ENCODE measurements at regions not wholly inside any gene's neighbourhood (a gene's known extent, or its start where the extent isn't known, plus 50 kb on each side); places are given as distances from the start of the nearest gene placed in this dataset.

GRCh38 chr7:83271212-83272099 lies 108.8 kb upstream of the PCLO start:
- no peaks in the 10 kb centered on the region for H4K20me1 ChIP-seq (ENCODE audit: low read length)
- no peaks in the 10 kb centered on the region for H3K36me3 ChIP-seq (ENCODE audit: low read depth, low read length)
- H3K27ac ChIP-seq (ENCODE audit: low read length), result no peak overlapping the region
- H3K9me2 ChIP-seq (replicated peaks; ENCODE audit: low read length), result no peaks in the 10 kb centered on the region
- ChIA-PET POLR2A (ENCODE audit: unreplicated experiment) (no interaction called here), CTCF (no interaction called here)
- TF ChIP-seq EZH2 (IDR thresholded peaks at IDR 0.05; ENCODE audit: low read length, unreplicated experiment) (no peak), EZH2phosphoT487 (IDR thresholded peaks at IDR 0.05; ENCODE audit: borderline replicate concordance, low read length) (no peak)
- TF ChIP-seq, protein P1, sequence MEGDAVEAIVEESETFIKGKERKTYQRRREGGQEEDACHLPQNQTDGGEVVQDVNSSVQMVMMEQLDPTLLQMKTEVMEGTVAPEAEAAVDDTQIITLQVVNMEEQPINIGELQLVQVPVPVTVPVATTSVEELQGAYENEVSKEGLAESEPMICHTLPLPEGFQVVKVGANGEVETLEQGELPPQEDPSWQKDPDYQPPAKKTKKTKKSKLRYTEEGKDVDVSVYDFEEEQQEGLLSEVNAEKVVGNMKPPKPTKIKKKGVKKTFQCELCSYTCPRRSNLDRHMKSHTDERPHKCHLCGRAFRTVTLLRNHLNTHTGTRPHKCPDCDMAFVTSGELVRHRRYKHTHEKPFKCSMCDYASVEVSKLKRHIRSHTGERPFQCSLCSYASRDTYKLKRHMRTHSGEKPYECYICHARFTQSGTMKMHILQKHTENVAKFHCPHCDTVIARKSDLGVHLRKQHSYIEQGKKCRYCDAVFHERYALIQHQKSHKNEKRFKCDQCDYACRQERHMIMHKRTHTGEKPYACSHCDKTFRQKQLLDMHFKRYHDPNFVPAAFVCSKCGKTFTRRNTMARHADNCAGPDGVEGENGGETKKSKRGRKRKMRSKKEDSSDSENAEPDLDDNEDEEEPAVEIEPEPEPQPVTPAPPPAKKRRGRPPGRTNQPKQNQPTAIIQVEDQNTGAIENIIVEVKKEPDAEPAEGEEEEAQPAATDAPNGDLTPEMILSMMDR (conservative IDR thresholded peaks at IDR 0.05; ENCODE audit: low read depth, low read length), result peak; percentile 71
- 0 out of 2 replicates have a peak, but pooled peaks cover 3% of the 10 kb centered on the region for H3K27me3 ChIP-seq (ENCODE audit: low read length)
- H3K4me2 ChIP-seq (ENCODE audit: low read length), result no peak overlapping the region
- H2AFZ ChIP-seq (ENCODE audit: low read length), result no peak overlapping the region
- no peaks in the 10 kb centered on the region for H3F3A ChIP-seq (ENCODE audit: low read length, unreplicated experiment)
- intact Hi-C loops (cut with micrococcal nuclease), result loop anchor here (1.0 to 5.0 kb wide), 6 partner anchors 96 to 531 kb away; partner anchors contain the start of gene PCLO
- DNase-seq (peak; percentile 52), ATAC-seq (peak; percentile 70)
- H3K4me1 ChIP-seq (ENCODE audit: insufficient read depth, low read length), result no peaks in the 10 kb centered on the region
- H3K4me3 ChIP-seq (ENCODE audit: low read length), result no peak overlapping the region
- no peak overlapping the region for H3K9ac ChIP-seq (ENCODE audit: low read length)
- no TSS peak for BruUV-seq (replicated peaks)
- H3K79me2 ChIP-seq (ENCODE audit: low read length), result no peaks in the 10 kb centered on the region
- no peaks in the 10 kb centered on the region for H3K9me3 ChIP-seq (ENCODE audit: low read length)

DNA sequence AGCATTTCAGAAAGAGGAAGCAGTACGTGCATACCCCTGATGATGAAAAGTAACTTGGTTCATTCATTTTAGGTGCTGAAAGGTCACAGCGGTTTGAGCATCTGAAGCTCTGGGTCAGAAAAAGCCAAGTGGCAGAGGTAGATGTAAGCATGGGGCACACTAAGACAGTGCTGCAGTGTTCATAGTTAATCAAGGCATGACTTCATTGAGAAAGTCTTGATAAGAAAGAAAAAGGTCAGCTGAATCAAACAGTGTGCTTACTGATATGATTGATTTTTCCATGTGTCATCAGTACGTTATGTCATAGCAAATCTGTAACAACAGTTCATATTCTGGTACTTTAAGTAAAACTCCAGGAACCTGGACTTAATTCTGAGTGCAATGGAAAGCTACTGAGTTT lies 107.7 kb upstream of the PCLO start:
- Histone ChIP-seq H3K79me2 (ENCODE audit: low read length) (no peaks in the 10 kb centered on the region), H3K9ac (ENCODE audit: low read length) (no peak overlapping the region), H3K4me1 (ENCODE audit: insufficient read depth, low read length) (no peaks in the 10 kb centered on the region), H3K36me3 (ENCODE audit: low read depth, low read length) (no peaks in the 10 kb centered on the region), H3K4me2 (ENCODE audit: low read length) (no peak overlapping the region), H3K9me3 (ENCODE audit: low read length) (no peaks in the 10 kb centered on the region), H3K9me2 (replicated peaks; ENCODE audit: low read length) (no peaks in the 10 kb centered on the region), H3K4me3 (ENCODE audit: low read length) (no peak overlapping the region), H4K20me1 (ENCODE audit: low read length) (no peaks in the 10 kb centered on the region), H2AFZ (ENCODE audit: low read length) (no peak overlapping the region), H3K27ac (ENCODE audit: low read length) (no peak overlapping the region), H3F3A (ENCODE audit: low read length, unreplicated experiment) (no peaks in the 10 kb centered on the region), H3K27me3 (ENCODE audit: low read length) (0 out of 2 replicates have a peak, but pooled peaks cover 3% of the 10 kb centered on the region)
- TF ChIP-seq EZH2phosphoT487 (IDR thresholded peaks at IDR 0.05; ENCODE audit: borderline replicate concordance, low read length) (no peak), EZH2 (IDR thresholded peaks at IDR 0.05; ENCODE audit: low read length, unreplicated experiment) (no peak)
- TF ChIP-seq, protein P1 (conservative IDR thresholded peaks at IDR 0.05; ENCODE audit: low read depth, low read length), result no peak
- intact Hi-C loops (cut with micrococcal nuclease), result loop anchor here (2.0 to 5.0 kb wide), 4 partner anchors 97 to 264 kb away; partner anchors contain the start of gene PCLO
- DNase-seq (no peak), ATAC-seq (no peak)
- ChIA-PET POLR2A (ENCODE audit: unreplicated experiment) (no interaction called here), CTCF (no interaction called here)
- BruUV-seq (replicated peaks), result no TSS peak
